Fibroblast of lung (primary cell): ENCODE measurements at regions not wholly inside any gene's neighbourhood (a gene's known extent, or its start where the extent isn't known, plus 50 kb on each side); places are given as distances from the start of the nearest gene placed in this dataset.
A peak's percentile ranks its signal among the peaks of the same experiment; 100 is the strongest.

ENCODE experiments used
- DNase-seq, 2 donors: peaks; one replicate each; pipeline versions ENCODE4 v3.0.0 to v3.0.0-alpha.2; 2010; ENCODE audit warnings: low read depth in 2 of 2
- H2AFZ ChIP-seq: 2 replicates; pipeline ENCODE4 v1.5.1; 2012; ENCODE audit warnings: low read length, control low read depth, inconsistent platforms
- H3K27ac ChIP-seq: 2 replicates; pipeline ENCODE4 v1.5.1; 2011; ENCODE audit warnings: low read length, control low read depth; ENCODE audit not compliant: insufficient read depth
- H3K27me3 ChIP-seq: 2 replicates; pipeline ENCODE4 v1.5.1; 2011; ENCODE audit warnings: mild to moderate bottlenecking, low read length; ENCODE audit not compliant: control insufficient read depth, insufficient read depth
- H3K36me3 ChIP-seq: 2 replicates; pipeline ENCODE4 v1.5.1; 2011; ENCODE audit warnings: low read length; ENCODE audit not compliant: control insufficient read depth, insufficient read depth
- H3K4me1 ChIP-seq: 2 replicates; pipeline ENCODE4 v1.5.1; 2011; ENCODE audit warnings: low read length; ENCODE audit not compliant: control insufficient read depth, insufficient read depth; ENCODE audit errors: extremely low read depth
- H3K4me2 ChIP-seq: 2 replicates; pipeline ENCODE4 v1.5.1; 2011; ENCODE audit warnings: low read length, control low read depth; ENCODE audit not compliant: insufficient read depth; ENCODE audit errors: extremely low read depth
- H3K4me3 ChIP-seq, 4 experiments: fragments of 200-600 bp in 1 of 4; sonication (generic) in 1 of 4; replicated peaks in 1 of 4; 2 replicates each; pipeline ENCODE4 v1.5.1; 2011 to 2016; ENCODE audit warnings: low read length in 4 of 4, low read depth in 3 of 4, mild to moderate bottlenecking in 3 of 4, control low read depth in 2 of 4, inconsistent platforms in 1 of 4, mixed read lengths in 1 of 4; ENCODE audit not compliant: insufficient read depth in 1 of 4; ENCODE audit errors: control extremely low read depth in 1 of 4
- H3K79me2 ChIP-seq: 2 replicates; pipeline ENCODE4 v1.5.1; 2012; ENCODE audit warnings: mild to moderate bottlenecking, low read length, inconsistent platforms; ENCODE audit not compliant: control insufficient read depth, insufficient read depth
- H3K9ac ChIP-seq: 2 replicates; pipeline ENCODE4 v1.5.1; 2011; ENCODE audit warnings: mild to moderate bottlenecking, low read length, control low read depth; ENCODE audit not compliant: insufficient read depth
- H3K9me3 ChIP-seq: 2 replicates; pipeline ENCODE4 v1.5.1; 2012; ENCODE audit warnings: low read depth, low read length; ENCODE audit not compliant: control insufficient read depth, insufficient read depth
- H4K20me1 ChIP-seq: 2 replicates; pipeline ENCODE4 v1.5.1; 2011; ENCODE audit warnings: low read length; ENCODE audit not compliant: control insufficient read depth, insufficient read depth; ENCODE audit errors: extremely low read depth
- EZH2 ChIP-seq: IDR thresholded peaks from 2 replicates; pipeline ENCODE4 v1.5.1; 2012; ENCODE audit warnings: low read length, control low read depth, mild to moderate bottlenecking; ENCODE audit errors: missing control alignments
- TF ChIP-seq, protein P1 (sequence below), 2 donors: IDR thresholded peaks in 1 of 2; conservative IDR thresholded peaks in 1 of 2; 1 replicate in 1 of 2; 2 replicates in 1 of 2; pipeline ENCODE4 v1.5.1; 2011 to 2012; ENCODE audit warnings: low read length in 2 of 2, control low read depth in 1 of 2, inconsistent platforms in 1 of 2, low read depth in 1 of 2, mild to moderate bottlenecking in 1 of 2

GRCh38 chr2:139034064-139034463 lies 253.9 kb upstream of the NXPH2 start:
- Histone ChIP-seq H3K4me2 (no peak overlapping the region), H3K27me3 (no peaks in the 10 kb centered on the region), H3K9me3 (no peaks in the 10 kb centered on the region), H2AFZ (no peak overlapping the region), H3K4me3 (no peak overlapping the region), H3K9ac (no peak overlapping the region), H3K36me3 (no peaks in the 10 kb centered on the region), H3K79me2 (no peaks in the 10 kb centered on the region), H4K20me1 (no peaks in the 10 kb centered on the region), H3K4me1 (no peaks in the 10 kb centered on the region), H3K27ac (no peak overlapping the region)
- no peak for TF ChIP-seq EZH2
- TF ChIP-seq, protein P1, sequence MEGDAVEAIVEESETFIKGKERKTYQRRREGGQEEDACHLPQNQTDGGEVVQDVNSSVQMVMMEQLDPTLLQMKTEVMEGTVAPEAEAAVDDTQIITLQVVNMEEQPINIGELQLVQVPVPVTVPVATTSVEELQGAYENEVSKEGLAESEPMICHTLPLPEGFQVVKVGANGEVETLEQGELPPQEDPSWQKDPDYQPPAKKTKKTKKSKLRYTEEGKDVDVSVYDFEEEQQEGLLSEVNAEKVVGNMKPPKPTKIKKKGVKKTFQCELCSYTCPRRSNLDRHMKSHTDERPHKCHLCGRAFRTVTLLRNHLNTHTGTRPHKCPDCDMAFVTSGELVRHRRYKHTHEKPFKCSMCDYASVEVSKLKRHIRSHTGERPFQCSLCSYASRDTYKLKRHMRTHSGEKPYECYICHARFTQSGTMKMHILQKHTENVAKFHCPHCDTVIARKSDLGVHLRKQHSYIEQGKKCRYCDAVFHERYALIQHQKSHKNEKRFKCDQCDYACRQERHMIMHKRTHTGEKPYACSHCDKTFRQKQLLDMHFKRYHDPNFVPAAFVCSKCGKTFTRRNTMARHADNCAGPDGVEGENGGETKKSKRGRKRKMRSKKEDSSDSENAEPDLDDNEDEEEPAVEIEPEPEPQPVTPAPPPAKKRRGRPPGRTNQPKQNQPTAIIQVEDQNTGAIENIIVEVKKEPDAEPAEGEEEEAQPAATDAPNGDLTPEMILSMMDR (conservative IDR thresholded peaks at IDR 0.05 in 1 of 2, IDR thresholded peaks at IDR 0.05 in 1 of 2; ENCODE audit: low read depth in 1 of 2, low read length in 2 of 2) = no peak
- DNase-seq = no peak

GRCh38 chr2:139033300-139033699 lies 253.1 kb upstream of the NXPH2 start:
- Histone ChIP-seq H3K36me3 (no peaks in the 10 kb centered on the region), H3K79me2 (no peaks in the 10 kb centered on the region), H3K9ac (no peak overlapping the region), H3K9me3 (no peaks in the 10 kb centered on the region), H3K27ac (no peak overlapping the region), H3K27me3 (no peaks in the 10 kb centered on the region), H3K4me3 (no peak overlapping the region), H3K4me1 (no peaks in the 10 kb centered on the region), H4K20me1 (no peaks in the 10 kb centered on the region), H3K4me2 (no peak overlapping the region), H2AFZ (no peak overlapping the region)
- peak in 1 of 2 donors; percentile 65 for DNase-seq
- TF ChIP-seq, protein P1 (conservative IDR thresholded peaks at IDR 0.05 in 1 of 2, IDR thresholded peaks at IDR 0.05 in 1 of 2; ENCODE audit: low read depth in 1 of 2, low read length in 2 of 2) = no peak
- TF ChIP-seq EZH2 = no peak

DNA sequence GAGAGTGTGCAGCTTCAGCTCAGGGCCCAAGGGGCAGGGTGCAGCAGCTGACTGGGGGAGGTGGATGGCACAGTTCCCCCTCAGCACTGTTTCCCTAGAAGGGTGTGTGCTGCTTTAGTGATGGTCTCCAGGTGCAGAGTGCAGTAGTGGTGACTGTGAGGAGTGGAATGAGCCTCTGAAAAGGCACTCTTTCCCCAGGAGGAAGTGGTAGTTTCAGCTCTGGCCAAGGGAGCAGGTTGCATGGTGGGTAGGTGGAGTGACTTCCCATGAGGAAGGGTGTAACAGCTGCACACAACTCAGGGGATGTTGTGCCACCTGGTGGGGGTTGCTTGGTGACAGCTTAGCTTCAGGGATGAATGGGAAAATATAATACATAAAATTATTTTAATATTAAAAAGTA lies 251.5 kb upstream of the NXPH2 start:
- H3K9ac ChIP-seq = no peak overlapping the region

More for the DNA sequence above, 251.5 kb upstream of the NXPH2 start:
- Histone ChIP-seq H3K36me3 (no peaks in the 10 kb centered on the region), H3K4me2 (no peak overlapping the region), H2AFZ (no peak overlapping the region), H3K27me3 (no peaks in the 10 kb centered on the region), H3K79me2 (no peaks in the 10 kb centered on the region), H3K27ac (no peak overlapping the region), H3K4me1 (no peaks in the 10 kb centered on the region), H3K9me3 (no peaks in the 10 kb centered on the region), H3K4me3 (no peak overlapping the region), H4K20me1 (no peaks in the 10 kb centered on the region)
- TF ChIP-seq, protein P1 (conservative IDR thresholded peaks at IDR 0.05 in 1 of 2, IDR thresholded peaks at IDR 0.05 in 1 of 2; ENCODE audit: low read depth in 1 of 2, low read length in 2 of 2) = no peak
- TF ChIP-seq EZH2 = no peak
- DNase-seq = peak in 1 of 2 donors; percentile 13
